Fibroblast of skin of right biceps (primary cell): ENCODE measurements at regions not wholly inside any gene's neighbourhood (a gene's known extent, or its start where the extent isn't known, plus 50 kb on each side); places are given as distances from the start of the nearest gene placed in this dataset.
A peak's percentile ranks its signal among the peaks of the same experiment; 100 is the strongest.

ENCODE experiments used
- DNase-seq: peaks from one replicate; pipeline ENCODE4 v3.0.0-alpha.2; 2013

DNA sequence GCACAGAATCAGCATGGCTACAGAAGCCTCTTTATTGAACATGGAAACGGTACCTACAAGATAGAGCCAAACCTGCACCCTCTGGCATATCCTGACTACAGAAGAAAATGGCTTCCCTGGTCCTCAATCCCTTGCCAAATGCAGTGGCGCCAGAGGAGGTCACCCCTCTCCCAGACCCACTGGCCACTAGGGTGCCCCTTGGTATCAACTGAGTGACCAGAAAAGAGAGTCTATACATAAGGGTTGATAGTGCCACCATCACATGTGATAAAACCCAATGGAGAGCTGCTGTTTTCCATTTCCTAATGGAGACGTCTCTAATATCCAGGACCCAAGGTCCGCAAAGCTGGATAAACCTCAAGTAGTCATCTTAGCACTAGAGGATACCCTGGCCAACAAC, 52.7 kb upstream of the ALK start:
- DNase-seq = no peak

DNA sequence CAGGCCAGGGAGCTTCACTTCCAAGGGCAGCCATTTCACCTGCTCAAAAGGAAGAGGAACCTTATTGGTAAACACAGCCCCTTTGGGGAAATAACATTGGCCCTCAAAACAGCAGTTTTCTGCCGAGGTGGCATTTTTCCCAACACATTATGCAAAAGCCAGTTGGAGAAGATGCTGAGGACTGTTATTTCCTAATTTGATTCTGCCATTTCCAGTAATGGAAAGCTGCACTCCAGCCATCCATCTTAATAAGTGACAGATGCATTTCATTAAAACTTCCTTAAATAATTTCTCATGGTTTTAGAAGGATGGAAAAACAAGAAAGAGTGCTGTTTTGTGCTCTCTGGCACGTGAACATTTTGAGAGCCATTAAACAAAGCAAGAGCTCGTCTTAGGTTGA, 55.9 kb upstream of the ALK start:
- DNase-seq = no peak

DNA sequence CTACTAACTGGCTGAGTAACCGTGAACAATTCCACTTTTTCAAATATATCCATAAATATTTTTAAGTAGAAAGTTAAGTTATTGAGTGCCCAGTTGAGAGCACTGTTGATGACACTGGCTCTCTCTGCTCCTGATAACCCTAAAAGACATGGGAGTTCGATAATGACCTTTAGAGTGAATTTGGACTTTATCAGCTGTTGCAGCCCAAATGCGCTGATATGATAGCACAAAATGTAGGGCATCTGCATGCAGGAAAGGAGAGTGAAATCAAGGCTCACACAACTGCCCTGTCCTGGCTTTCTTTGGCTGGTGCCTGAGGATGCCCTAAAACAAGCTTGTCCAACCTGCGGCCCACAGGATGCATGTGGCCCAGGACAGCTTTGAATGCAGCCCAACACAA, 60.0 kb upstream of the ALK start:
- no peak for DNase-seq

DNA sequence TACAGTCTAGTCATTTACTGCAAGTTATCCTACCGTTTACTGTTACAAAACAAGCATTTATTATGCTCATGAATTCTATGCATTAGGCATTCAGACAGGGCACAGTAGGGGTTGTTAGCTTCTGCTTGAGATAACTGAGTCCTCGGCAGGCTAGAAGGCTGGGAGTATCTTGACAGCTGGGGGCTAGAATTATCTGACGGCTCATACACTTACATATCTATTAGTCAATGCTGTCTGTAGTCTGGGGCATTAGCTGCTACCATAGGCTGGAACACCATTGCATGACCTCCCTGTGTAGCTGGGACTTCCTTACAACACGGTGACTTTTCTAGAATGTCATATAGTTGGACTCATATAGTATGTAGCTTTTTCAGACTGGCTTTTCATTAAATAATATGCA, 61.9 kb upstream of the ALK start:
- no peak for DNase-seq

DNA sequence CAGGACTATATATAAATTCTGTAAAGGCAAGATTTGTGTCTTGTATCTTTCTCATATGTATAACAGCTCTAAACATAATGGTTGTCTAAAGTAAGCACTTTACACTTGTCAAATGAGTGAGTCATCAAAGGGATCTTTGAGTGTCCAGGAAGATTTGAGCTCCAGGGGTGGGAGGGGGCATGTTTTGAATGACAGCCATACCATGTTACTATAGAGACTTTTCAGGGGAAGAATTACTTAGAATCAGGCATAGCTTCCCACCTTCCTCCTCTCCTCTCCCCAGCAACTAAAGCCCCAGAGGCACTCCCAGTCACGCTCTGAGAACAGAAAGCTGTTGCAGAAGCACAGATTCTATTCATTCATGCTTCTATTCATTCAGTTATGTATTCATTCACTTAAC, 65.8 kb upstream of the ALK start:
- DNase-seq = no peak

DNA sequence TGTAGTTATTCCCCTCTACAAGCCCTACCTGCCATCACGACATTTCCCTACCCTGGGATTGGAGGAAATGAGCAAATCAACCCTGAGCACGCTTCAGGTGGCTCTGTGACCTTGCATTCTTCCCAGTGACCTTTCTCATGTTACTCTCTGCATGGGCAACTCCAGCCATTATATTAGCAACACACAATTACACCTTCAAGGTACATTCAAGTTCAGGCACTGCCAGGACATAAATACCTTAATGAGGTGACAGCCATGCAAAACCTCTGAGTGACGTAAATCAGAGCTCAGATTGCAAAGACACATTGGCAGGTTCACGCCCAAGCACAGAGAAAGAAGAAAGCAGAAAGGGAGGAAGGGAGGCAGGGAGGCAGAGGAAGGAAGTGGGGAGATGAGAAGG, 68.7 kb upstream of the ALK start:
- no peak for DNase-seq

DNA sequence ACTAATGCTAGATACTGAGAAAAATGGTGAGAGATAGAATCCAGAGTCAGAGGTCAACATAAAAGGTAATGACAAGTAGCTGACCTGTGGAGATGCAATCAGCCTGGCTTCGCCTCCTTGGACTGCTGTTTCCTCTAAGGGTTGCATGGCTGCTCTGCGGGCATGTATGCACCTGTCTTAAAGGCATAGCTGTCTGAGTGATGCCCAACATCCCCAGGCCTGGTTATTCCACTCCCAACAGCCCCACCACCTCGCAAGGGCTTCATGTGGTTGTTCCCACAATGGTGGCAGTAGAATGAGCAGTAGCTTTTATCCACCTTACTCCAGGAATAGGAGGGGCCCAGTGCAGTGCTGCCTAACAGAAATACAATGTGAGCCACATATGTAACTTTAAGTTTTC, 69.7 kb upstream of the ALK start:
- DNase-seq = no peak

DNA sequence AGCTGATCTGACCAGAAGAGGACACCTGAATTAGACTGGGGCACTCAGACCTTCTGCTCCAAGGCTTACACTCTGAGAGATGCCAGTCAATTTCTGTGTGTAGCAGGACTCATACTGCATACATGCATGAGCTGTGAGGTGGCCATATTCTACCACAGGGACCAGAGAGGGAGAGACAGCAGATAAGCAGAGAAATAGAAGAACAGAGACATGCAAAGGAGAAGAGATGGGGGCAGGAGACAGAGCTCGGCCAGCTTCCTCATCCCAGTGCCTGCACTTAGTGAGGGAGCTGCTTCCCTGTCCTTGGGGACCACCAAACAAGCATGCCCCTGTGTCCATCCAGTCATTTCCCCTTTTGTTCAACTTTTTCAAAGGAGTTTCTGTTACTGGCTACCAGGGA, 73.9 kb upstream of the ALK start:
- no peak for DNase-seq

DNA sequence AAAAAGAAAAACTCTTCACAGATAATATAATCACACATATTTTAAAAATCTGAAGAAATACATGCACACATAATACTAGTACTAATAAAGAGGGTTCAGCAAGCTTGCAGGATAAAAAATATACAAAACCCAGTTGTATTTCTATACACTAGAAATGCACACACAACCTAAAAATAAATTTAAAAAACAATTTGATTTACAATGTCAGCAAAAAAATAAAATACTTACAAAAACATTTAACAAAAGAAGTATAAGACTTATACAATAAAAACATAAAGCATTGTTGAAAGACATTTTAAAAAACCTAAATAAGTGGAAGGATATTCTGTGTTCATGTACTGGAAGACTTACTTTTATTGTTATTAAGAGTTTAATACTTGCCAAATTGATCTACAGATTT, 81.7 kb upstream of the ALK start:
- no peak for DNase-seq

DNA sequence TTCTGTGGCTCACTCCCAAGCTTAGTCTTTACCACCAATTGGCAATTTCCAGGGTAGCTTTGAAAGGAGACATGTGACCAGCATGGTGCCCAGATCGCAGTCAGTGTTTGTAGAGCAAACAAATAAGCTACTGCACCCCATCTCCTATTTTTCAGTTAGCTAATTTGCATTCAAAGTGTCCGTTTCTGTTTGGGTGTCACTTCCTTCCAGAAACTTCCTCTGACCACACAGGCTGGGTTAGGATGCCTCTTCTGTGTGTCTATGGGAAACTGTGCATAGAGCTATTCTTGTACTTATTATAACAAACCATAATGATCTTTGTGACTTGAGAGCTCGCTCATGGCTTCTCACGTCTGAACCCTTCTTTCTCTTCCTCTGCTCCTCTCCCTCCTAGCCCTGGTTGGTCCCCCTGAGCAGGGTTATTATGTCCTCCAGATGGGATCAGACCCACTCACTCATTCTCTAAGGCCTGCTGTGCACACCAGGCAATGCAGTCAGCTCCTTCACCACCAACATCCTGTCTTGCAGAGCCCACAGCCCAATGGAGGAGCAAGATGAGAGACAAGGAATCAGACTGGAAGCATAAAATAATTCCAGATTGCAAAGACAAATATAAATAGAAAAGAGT, 101.2 kb upstream of the ALK start:
- DNase-seq = no peak

DNA sequence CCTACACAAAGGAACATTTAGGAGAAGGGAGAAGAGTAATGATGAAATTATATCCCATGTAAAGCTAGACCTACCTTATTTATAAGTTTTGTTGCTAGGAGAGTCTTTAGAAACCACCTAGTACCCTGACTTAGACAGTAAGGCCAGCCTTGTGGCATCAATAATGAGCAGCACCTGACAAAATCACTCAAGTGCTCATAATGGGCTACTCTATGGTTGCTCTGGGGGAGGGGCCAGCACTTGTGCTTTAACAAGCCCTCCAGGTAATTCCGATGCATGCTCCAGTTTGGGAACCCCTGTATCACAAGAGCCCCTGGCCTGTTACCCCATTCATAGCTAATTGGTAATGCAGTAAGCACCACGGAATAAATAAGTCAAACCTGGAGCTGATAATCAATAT, 102.9 kb upstream of the ALK start:
- no peak for DNase-seq

DNA sequence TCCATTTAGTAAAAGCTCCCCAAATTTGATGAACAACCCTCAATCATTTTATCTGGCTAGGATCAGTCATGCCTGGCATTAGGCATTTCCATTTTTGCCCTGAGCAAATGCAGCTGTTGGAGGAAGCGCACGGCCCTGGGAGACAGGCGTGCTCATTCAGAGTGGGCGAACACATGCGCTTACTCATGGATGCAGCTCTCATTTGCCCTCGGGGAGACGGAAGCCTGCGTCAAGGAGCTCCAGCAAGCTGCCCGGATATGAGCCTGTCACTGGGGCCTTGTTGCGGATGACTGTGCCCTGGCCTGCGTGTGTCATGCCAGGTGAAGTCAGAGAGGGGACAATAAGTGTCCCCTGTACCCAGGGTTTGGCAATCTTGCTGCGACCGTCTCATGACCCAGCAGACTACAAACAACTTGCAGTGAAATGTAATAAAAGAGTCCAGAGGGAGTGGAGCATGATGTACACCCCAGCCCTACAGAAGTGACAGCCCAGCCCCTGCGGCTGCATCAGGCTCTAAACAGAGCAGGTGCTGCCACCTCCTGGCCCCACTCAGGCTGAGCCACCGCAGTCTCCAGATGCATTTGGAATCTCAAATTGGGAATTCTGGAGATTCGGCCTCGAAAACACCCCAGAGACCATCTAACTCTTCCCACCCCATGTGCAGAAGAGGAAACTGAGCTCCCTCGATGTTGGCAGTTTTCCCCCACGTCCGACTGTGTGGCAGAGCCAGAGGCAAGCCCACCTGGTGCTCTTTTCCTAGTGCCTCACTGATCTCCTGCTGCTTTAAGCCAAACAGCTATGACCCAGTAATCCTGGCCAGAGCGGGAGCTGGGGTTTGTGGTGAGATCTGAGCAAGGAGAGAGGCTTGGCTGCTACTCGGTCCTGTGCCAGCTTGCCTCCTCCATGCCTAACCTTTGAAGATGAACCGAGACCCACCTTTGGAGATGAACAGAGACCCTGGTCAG, 105.0 kb upstream of the ALK start:
- peak; percentile 48 for DNase-seq

DNA sequence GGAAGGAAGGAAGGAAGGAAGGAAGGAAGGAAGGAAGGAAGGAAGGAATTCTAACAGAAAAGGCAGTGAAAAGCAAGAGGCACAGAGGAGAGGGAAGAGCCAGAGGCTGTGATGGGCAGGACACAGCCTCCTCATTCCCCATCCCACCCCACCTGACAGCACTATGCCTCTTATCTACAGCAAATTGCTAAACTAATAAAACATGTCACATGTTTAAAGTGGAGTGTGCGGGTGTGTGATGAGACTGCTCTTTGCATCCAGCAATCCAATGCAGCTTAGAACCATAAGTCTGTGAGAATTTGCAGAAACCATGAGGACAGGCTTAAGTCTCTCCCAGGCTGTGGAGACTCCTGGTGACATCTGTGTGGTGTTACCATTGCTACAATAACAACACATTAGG, 108.4 kb upstream of the ALK start:
- no peak for DNase-seq

DNA sequence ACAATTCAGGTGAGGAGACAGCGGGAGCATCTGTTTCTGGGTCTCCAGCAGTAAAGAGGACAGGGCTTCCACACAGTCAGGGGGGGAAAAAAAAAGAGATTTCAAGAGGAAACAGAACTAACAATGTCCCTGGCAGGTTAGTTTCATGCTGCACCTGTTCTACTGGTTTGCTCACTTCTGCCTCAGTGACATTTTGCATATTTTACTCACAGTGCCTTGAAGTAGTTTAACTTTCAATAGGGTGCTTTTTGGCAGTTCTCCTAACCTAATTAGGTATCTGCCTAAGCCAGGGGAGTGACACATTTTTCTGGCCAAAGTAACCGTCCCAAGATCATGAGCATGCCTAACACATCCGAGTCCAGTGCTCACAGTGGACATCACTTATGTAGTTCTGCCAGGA, 109.0 kb upstream of the ALK start:
- DNase-seq = no peak

DNA sequence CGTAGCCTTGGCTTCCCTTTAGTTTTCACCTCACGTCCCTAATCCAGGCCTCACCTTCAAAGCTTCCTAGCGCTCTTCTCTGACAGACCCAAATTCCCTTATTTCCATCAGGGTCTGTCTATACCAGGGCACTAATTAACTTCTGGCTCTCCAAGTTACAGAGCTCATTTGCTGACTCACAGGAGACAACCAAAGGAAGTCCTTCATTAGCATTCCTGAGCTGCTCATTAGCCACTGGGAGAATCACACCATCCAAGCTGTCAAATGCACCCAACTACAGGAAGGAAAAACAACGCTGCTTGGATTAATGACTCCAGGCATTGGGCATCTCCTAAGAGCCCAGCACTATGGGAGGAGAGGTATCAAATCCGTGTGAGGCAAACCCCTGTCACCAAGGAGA, 109.8 kb upstream of the ALK start:
- DNase-seq = peak; percentile 19

DNA sequence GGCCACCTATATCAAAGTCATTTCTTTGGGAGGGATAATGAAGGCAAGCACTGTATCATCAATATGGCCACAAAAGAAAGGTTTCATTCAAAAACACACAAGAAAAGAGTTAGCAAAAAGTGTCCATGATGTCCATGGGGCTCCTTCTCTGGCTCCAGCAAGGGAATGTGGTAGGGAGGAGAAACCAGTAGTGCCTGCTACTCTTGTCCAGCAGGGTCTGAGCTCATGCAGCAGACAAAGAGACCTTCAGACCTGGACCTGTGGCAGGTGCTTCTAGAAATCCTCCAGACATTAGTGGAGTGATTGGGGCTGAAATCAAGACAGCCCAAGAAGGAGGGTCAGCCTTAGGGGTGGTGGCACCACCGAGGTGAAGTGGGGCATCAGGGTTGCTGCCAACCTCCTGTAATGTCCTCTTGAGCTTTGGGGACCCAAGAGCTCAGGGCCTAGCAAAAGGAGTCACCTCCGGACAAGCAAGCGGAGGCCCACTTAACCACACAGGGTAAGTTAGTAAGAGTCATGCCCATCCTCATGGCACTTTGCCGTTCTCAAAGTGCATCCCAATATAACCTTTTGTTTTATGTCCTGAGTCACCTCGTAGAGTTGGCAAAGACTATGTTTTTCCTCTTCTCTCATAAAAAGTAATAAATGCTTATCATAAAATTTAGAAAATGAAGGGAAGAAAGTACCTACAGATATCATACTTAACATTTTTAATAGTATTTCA, 112.6 kb upstream of the YPEL5 start:
- no peak for DNase-seq

DNA sequence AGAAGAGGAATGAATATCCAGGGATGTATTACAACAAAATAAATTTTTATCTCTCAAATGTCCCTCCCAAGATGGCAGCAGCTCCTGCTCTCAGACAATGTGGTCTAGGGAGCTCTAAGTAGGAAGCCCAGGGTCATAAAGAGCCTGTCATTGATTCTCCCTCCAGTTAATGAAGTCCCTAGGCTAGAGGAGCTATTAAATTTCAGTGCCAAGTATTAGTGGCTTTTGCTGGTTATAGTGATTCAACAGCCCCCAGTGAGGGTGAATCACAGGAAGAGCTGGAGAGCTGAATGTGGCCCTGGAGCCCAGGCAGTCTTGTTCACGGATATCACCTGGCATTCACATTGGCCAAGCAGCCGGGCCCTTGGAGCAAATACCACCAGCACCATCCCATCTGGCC, 109.8 kb upstream of the YPEL5 start:
- peak; percentile 8 for DNase-seq

DNA sequence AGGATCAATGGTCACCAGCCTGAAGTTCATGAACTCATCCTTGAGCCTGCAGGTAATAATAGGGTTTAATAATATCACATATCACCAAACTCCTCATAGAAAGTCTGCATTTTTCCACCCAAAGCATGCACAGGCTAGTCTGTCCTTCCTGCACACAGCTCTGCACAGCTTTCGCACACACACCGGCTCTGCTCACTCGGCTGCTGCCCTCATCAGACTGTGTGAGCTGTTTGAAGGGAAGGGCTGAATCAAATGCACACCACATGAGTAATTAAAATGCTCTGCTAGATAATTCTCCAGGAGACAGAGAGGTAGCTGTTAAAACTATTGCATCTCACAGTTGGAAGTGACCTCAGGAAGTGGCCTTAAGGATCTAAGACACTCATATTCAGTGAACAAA, 108.4 kb upstream of the YPEL5 start:
- DNase-seq = no peak

DNA sequence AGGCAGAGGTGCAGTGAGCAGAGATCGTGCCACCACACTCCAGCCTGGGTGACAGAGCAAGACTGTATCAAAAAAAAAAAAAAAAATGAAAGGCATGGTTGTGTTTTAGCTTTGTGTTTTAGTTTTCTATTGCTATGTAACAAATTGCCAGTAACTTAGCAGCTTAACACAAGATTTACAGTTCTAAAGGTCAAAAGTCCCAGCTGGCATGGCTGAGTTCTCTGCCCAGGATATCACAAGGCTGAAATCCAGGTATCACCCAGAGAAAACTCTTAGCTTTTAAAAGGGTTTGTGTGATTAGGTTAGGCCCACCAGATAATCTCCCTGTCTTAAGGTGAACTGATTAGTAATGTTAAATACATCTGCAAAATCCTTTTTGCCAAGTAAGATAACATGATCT, 107.7 kb upstream of the YPEL5 start:
- no peak for DNase-seq

DNA sequence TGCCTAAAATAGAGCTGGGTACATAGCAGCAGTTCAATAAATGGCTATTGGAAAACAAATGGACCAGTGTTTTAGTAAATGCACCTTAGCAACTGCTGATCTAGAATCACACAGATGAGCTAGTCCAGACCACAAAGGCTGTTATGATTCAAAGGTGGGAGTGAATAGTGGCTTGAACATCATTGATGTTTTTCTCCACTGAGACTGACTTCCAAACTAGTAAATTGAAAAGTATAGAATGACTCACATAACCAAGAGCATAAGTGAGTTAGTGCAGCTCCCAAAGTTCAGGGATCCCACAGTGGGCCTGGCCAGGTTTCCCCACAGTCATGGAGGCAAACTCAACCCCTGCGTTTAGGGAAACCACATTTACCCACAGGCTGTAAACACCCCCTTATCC, 106.7 kb upstream of the YPEL5 start:
- DNase-seq = no peak

DNA sequence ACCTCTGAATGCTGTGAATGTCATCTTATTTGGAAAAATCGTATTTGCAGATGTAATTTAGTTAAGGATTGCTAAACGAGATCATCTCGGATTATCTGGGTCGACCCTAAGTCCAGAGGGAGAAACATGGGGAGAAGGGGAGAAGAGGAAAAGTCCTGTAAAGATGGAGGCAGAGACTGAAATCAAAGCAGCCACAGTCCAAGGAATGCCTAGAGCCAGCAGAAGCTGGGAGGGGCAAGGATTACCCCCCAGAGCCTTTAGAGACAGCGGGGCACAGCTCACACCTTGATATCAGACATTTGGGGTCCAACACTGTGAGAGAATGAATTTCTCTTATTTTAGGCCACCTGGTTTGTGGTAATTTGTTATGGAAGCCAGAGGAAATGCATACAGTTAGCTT, 104.9 kb upstream of the YPEL5 start:
- DNase-seq = no peak

DNA sequence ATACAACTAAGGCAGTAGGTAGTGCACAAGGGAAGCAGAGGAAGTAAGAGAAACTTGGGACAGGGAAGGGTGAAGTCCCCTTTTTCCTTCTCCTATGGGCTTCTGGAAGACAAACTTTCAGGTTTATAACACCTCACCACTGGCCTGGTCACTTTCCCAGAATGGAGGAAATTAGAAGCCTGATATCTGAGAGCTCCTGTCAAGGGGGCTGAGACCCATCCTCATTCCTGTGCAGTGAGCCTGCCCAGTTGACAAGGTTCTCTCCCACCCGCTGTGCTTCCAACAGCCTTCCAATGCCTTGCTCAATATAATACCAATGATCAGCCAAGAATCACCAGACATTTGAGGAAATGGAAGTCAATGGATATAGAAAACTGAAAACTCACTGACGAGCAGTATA, 100.4 kb upstream of the YPEL5 start:
- DNase-seq = no peak

DNA sequence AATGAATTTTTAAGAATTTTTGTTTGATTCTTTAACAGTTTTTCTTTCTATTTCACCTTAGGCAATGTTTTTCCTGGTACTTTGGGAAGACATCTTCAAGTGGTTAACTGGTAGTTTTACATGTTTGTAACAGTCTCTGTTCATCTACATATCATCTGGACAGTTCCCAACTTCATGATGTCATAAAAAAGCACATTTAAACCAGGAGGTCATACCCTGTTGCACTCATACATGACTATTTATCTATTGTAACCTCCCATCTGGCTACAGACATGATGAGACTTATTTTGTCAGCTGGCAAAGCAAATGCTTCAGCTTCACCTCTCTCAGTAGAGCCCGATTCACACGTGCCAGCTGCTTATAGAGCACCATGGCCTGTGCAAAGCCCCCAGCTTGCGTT, 99.8 kb upstream of the YPEL5 start:
- DNase-seq = no peak

DNA sequence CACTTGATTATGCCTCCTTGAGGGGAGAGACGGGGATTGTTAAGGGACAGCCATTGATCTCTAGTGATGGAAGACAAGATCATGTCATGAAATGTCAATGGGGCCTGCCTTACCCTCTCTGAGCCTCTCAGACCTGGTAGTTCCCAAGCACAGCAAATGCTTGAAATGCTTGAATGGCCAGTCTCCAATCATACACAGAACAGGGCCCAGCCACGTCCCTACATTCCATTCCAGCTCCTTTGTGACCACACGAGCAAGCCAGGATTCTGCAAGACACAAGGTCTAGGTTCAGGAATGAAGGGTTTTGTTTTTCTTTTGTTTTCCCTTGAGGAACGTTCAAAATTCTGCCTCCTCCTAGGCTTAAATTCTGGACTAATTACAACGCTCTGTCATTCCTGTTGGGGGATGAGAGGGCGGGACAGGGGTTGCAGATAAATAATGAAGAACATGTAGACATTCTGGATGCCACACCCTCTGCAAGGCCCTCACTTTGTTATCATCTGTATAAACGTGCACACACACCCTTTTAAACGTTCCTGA, 98.1 kb upstream of the YPEL5 start:
- DNase-seq = peak; percentile 6
